Thyroid gland (tissue), 4 donors: ENCODE measurements at regions not wholly inside any gene's neighbourhood (a gene's known extent, or its start where the extent isn't known, plus 50 kb on each side); places are given as distances from the start of the nearest gene placed in this dataset.

Source experiments
- DNase-seq, 2 donors: peaks; one replicate each; pipeline ENCODE4 v3.0.0-alpha.2; 2019
- H3K27ac ChIP-seq, 3 donors: fragments of 200-600 bp; sonication (generic); 1 replicate in 2 of 3; 2 replicates in 1 of 3; pipeline ENCODE4 v1.5.1; 2016 to 2019; ENCODE audit warnings: mild to moderate bottlenecking in 1 of 3, moderate library complexity in 1 of 3
- H3K27me3 ChIP-seq: fragments of 200-600 bp; sonication (generic); one replicate; pipeline ENCODE4 v1.5.1; 2019
- H3K36me3 ChIP-seq, 2 donors: fragments of 200-600 bp; sonication (generic); one replicate each; pipeline ENCODE4 v1.5.1; 2016 to 2019
- H3K4me1 ChIP-seq, 2 donors: fragments of 200-600 bp; sonication (generic); one replicate each; pipeline ENCODE4 v1.5.1; 2017 to 2019
- H3K4me3 ChIP-seq, 3 donors: fragments of 200-600 bp; sonication (generic); replicated peaks in 1 of 3; 1 replicate in 2 of 3; 2 replicates in 1 of 3; pipeline ENCODE4 v1.5.1; 2016; ENCODE audit warnings: mild to moderate bottlenecking in 1 of 3
- H3K9me3 ChIP-seq: fragments of 200-600 bp; sonication (generic); one replicate; pipeline ENCODE4 v1.5.1; 2017
- CTCF ChIP-seq, 6 experiments: fragments of 200-600 bp in 3 of 6; fragments of 450-650 bp in 3 of 6; sonication (generic) in 3 of 6; IDR thresholded peaks; one replicate each; pipeline ENCODE4 v1.5.1; 2016 to 2019; ENCODE audit warnings: antibody characterized with exemption in 6 of 6, mild to moderate bottlenecking in 2 of 6, inconsistent platforms in 1 of 6, moderate library complexity in 1 of 6
- POLR2A ChIP-seq, 2 donors: fragments of 450-650 bp; IDR thresholded peaks; one replicate each; pipeline ENCODE4 v1.6.1; 2017; ENCODE audit warnings: antibody characterized with exemption in 2 of 2, mild to moderate bottlenecking in 2 of 2, moderate library complexity in 1 of 2
- WGBS, 2 donors: methylation state at CpG; one replicate each; pipeline ENCODE4 v1.1.5; 2017; 5-methylcytosine and 5-hydroxymethylcytosine counted together
- intact Hi-C: fragments of 100-400 bp; cut with DNase I; formaldehyde crosslinking; loops from one replicate; pipeline ENCODE4 v1.15.1; 2023

- TF ChIP-seq POLR2A (IDR thresholded peaks at IDR 0.05) (no peak), CTCF (IDR thresholded peaks at IDR 0.05) (no peak)
- H3K4me3 ChIP-seq, result no peak overlapping the region
These were observed 337.7 kb upstream of the ZNF32 start for GRCh38 chr10:43986374-43986773.

GRCh38 chr10:43985941-43986340 lies 337.3 kb upstream of the ZNF32 start:
- Histone ChIP-seq H3K27me3 (no peaks in the 10 kb centered on the region), H3K9me3 (no peaks in the 10 kb centered on the region), H3K27ac (no peak overlapping the region), H3K36me3 (no peaks in the 10 kb centered on the region), H3K4me3 (no peak overlapping the region), H3K4me1 (no peaks in the 10 kb centered on the region)
- no peak for DNase-seq
- TF ChIP-seq POLR2A (IDR thresholded peaks at IDR 0.05) (no peak), CTCF (IDR thresholded peaks at IDR 0.05) (no peak)
- 88 to 94% methylated on average over 5 of the region's 5 CpGs for WGBS, 2 donors
- intact Hi-C loops, result no loop called here

More at GRCh38 chr10:43986374-43986773, 337.7 kb upstream of the ZNF32 start:
- Histone ChIP-seq H3K27me3 (no peaks in the 10 kb centered on the region), H3K9me3 (no peaks in the 10 kb centered on the region), H3K27ac (no peak overlapping the region), H3K4me1 (no peaks in the 10 kb centered on the region), H3K36me3 (no peaks in the 10 kb centered on the region)
- DNase-seq, result no peak
- 70 to 81% methylated on average over 4 of the region's 4 CpGs for WGBS, 2 donors
- intact Hi-C loops, result no loop called here

GRCh38 chr10:43983856-43984271 lies 335.2 kb upstream of the ZNF32 start:
- H3K27me3 ChIP-seq, result no peaks in the 10 kb centered on the region
- no peaks in the 10 kb centered on the region for H3K36me3 ChIP-seq
- TF ChIP-seq CTCF (IDR thresholded peaks at IDR 0.05) (no peak), POLR2A (IDR thresholded peaks at IDR 0.05) (no peak)
- no peaks in the 10 kb centered on the region for H3K4me1 ChIP-seq
- intact Hi-C loops, result no loop called here
- no peak overlapping the region for H3K27ac ChIP-seq
- H3K4me3 ChIP-seq, result no peak overlapping the region
- WGBS, 2 donors, result 88 to 94% methylated on average over 1 of the region's 1 CpG
- no peak for DNase-seq
- no peaks in the 10 kb centered on the region for H3K9me3 ChIP-seq

GRCh38 chr10:43983405-43983804 lies 334.7 kb upstream of the ZNF32 start:
- Histone ChIP-seq H3K9me3 (no peaks in the 10 kb centered on the region), H3K27me3 (no peaks in the 10 kb centered on the region), H3K27ac (no peak overlapping the region), H3K4me3 (no peak overlapping the region), H3K4me1 (no peaks in the 10 kb centered on the region), H3K36me3 (no peaks in the 10 kb centered on the region)
- intact Hi-C loops, result no loop called here
- 88 to 93% methylated on average over 5 to 6 of the region's 6 CpGs for WGBS, 2 donors
- TF ChIP-seq CTCF (IDR thresholded peaks at IDR 0.05) (no peak), POLR2A (IDR thresholded peaks at IDR 0.05) (no peak)
- DNase-seq, result no peak

GRCh38 chr10:43982250-43982649 lies 333.6 kb upstream of the ZNF32 start:
- no peak overlapping the region for H3K27ac ChIP-seq
- intact Hi-C loops, result no loop called here
- no peaks in the 10 kb centered on the region for H3K36me3 ChIP-seq
- DNase-seq, result no peak
- H3K4me1 ChIP-seq, result no peaks in the 10 kb centered on the region
- H3K27me3 ChIP-seq, result no peaks in the 10 kb centered on the region
- WGBS, 2 donors, result 88 to 90% methylated on average over 3 of the region's 3 CpGs
- H3K4me3 ChIP-seq, result no peak overlapping the region
- H3K9me3 ChIP-seq, result no peaks in the 10 kb centered on the region
- TF ChIP-seq CTCF (IDR thresholded peaks at IDR 0.05) (no peak), POLR2A (IDR thresholded peaks at IDR 0.05) (no peak)
